ENCODE measurements at regions not wholly inside any gene's neighbourhood (a gene's known extent, or its start where the extent isn't known, plus 50 kb on each side); places are given as distances from the start of the nearest gene placed in this dataset.
A peak's percentile ranks its signal among the peaks of the same experiment; 100 is the strongest.

DNA sequence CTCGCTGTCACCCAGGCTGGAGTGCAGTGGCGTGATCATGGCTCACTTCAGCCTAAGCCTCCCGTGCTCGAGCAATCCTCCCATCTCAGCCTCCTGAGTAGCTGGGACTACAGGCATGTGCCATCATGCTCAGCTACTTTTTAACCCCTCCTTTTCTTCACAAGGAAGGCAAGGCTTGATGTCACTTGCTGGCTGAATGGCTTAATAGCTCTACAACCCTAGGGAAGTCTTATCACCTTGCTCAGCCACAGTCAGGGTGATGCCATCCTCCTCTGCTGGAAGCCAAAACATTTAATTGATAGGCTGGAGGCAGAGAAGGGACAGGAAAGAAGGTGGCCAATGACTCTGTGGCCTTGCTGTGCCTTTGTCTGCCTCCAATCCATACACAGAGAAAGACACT is 131.9 kb downstream of the MED15 start (continued):
- no peak for TF ChIP-seq PHF8 (IDR thresholded peaks at IDR 0.05; ENCODE audit: borderline replicate concordance, low read depth)
- no peak for TF ChIP-seq NPAS2 (CRISPR knock-in tag; IDR thresholded peaks at IDR 0.05; ENCODE audit: borderline replicate concordance)

DNA sequence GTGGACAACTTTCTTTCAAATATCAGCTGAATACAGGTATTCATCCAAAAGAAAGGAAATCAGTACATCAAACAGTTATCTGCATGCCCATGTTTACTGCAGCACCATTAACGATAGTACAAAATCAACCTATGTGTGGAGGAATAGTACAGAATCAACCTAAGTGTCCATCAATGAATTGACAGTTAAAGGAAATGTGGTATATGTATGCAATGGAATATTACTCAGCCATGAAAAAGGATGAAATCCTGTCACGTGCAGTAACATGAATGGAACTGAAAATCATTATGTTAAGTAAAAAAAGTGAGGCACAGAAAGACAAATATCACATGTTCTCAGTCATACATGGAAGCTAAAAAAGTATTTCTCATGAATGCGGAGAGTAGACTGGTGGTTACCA is 132.3 kb downstream of the MED15 start:
- ChIA-PET CTCF (no interaction called here), POLR2A (no interaction called here)
- H3K4me2 ChIP-seq, result no peak overlapping the region
- WGBS (ENCODE audit: missing lambda C conversion rate), result 49% methylated on average over 3 of the region's 3 CpGs
- no peaks in the 10 kb centered on the region for H3K9me3 ChIP-seq
- no peak for ATAC-seq
- no peak overlapping the region for H3K4me3 ChIP-seq
- no peaks in the 10 kb centered on the region for H3K4me1 ChIP-seq
- H3K27ac ChIP-seq, result no peak overlapping the region
- no peak for DNase-seq (ENCODE audit: low read depth in 1 of 2, low spot score in 1 of 2)
- FAIRE-seq, result no peak
- TF ChIP-seq EP300 (IDR thresholded peaks at IDR 0.05), result no peak
- TF ChIP-seq, protein P1, sequence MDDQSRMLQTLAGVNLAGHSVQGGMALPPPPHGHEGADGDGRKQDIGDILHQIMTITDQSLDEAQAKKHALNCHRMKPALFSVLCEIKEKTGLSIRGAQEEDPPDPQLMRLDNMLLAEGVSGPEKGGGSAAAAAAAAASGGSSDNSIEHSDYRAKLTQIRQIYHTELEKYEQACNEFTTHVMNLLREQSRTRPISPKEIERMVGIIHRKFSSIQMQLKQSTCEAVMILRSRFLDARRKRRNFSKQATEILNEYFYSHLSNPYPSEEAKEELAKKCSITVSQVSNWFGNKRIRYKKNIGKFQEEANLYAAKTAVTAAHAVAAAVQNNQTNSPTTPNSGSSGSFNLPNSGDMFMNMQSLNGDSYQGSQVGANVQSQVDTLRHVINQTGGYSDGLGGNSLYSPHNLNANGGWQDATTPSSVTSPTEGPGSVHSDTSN (IDR thresholded peaks at IDR 0.05), result no peak
- TF ChIP-seq, protein P2, sequence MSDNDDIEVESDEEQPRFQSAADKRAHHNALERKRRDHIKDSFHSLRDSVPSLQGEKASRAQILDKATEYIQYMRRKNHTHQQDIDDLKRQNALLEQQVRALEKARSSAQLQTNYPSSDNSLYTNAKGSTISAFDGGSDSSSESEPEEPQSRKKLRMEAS (IDR thresholded peaks at IDR 0.05), result no peak
- TF ChIP-seq HEYL (CRISPR knock-in tag; IDR thresholded peaks at IDR 0.05), result no peak
- TF ChIP-seq KDM1A (IDR thresholded peaks at IDR 0.05; ENCODE audit: low read depth), result 0 out of 2 replicates have a peak, but pooled peaks have one; percentile 25
- no peak for TF ChIP-seq ZC3H11A (IDR thresholded peaks at IDR 0.05)

DNA sequence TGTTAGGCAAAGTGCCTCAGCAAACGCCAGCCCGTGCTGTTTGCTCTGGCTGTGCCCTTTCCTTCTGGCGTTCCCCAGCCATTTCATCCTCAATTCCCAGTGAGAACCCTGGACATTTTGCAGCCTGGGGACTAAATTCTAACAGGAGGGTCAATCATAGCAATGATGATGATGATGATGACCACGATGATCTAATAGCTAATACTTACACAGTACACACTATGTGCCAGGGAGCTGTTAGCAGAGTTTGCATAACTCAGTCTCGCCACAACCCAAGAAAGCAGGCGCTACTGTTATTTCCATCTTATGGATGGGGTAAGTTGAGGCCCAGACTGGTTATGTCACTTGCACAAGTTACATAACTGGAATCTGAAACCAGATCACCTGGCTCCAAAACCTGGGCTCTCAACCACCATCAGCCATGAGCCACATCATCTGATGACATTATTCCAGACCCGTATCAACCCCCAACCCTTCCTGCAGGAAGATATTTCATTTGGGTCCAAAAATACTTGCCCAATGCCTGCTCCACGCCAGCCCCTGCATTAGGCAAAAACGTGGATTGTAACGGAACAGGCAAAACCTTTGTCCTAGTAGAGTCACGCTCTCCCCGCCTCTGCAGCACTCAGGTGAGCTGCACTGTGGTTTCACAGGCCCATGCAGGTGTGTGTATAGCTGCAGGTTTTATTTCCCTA is 132.6 kb upstream of the SERPIND1 start:
- Histone ChIP-seq H3K4me2 (no peak overlapping the region), H3K4me3 (no peak overlapping the region), H3K9me3 (no peaks in the 10 kb centered on the region), H3K4me1 (no peaks in the 10 kb centered on the region), H3K27ac (no peak overlapping the region)
- DNase-seq (ENCODE audit: low read depth in 1 of 2, low spot score in 1 of 2) (no peak), ATAC-seq (no peak), FAIRE-seq (no peak)
- no peak for TF ChIP-seq BHLHE40 (IDR thresholded peaks at IDR 0.05; ENCODE audit: low read depth, low read length)
- ChIA-PET CTCF (interaction anchor here (2.1 kb wide), 1 partner anchor 10 kb away, joined by 6 read pairs; no protein-coding TSS in a partner anchor), POLR2A (no interaction called here)
- WGBS (ENCODE audit: missing lambda C conversion rate), result 36% methylated on average over 10 of the region's 12 CpGs

DNA sequence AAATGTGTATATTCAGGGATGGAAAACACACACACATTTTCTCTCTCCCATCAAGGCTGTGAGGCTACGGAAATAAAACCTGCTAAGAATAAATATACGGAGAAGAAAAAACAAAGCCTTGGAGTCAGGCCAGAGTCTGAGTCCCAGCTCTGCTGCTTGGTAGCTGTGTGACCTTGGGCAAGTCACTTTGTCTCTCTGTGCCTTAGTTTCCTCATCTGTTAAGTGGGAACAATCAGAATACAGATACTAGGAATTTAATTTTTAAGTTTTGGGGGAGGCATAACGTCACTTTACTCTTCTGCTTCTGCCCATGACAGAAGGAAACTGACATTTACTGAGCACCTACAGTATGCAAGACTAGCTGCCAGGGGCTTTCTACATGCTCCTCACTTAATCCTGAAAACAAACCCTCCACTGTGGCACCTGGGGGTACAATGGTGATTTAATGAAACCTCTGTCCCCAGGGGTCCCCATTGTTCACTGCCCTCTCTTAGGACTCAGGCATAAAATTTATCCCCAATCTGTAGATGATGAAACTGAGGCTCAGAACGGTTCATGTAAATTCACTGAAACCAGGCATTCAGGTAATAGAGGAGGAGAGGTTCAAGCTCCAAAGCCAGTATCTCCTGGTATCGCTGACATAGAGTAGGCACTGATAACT is 131.9 kb upstream of the SERPIND1 start:
- WGBS (ENCODE audit: missing lambda C conversion rate), result 24% methylated on average over 5 of the region's 5 CpGs
- Histone ChIP-seq H3K4me2 (no peak overlapping the region), H3K27ac (no peak overlapping the region), H3K9me3 (no peaks in the 10 kb centered on the region), H3K4me1 (no peaks in the 10 kb centered on the region), H3K4me3 (no peak overlapping the region)
- no peak for FAIRE-seq
- TF ChIP-seq SREBF2 (IDR thresholded peaks at IDR 0.05) (no peak), NFE2L2 (conservative IDR thresholded peaks at IDR 0.05; ENCODE audit: low read length) (no peak), KDM1A (IDR thresholded peaks at IDR 0.05; ENCODE audit: low read depth) (0 out of 2 replicates have a peak, but pooled peaks have one; percentile 43)
- no peak for ATAC-seq
- POLR2A ChIA-PET, result no interaction called here
- no peak for DNase-seq (ENCODE audit: low read depth in 1 of 2, low spot score in 1 of 2)
- CTCF ChIA-PET, result interaction anchor here (2.1 kb wide), 1 partner anchor 10 kb away, joined by 6 read pairs; no protein-coding TSS in a partner anchor

DNA sequence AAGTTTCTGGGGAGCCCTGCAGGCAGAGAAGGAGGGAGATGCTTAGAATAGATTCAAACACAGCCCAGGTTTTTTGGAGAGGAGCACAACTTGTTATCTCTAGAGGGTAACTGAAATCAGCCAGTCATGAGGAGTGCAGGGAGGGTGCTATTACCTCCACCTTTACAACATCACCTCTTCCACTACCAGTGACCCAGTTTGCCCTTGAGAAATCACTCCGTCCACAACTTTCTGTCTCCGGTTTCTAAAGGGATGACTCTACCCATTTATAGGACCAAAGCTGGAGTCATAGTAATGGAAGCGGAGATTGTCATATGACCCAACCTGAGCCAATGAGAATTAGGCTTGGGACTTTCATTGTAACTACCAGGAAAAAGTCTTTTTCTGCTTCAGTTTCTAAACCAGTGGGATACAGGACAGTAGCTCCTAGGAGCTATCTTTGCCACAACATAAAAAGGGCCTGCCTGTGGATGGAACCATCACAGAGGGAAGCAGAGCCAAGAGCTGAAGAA is 131.2 kb upstream of the SERPIND1 start:
- TF ChIP-seq CHD4 (IDR thresholded peaks at IDR 0.05; ENCODE audit: borderline replicate concordance) (no peak), HOXB5 (CRISPR knock-in tag; IDR thresholded peaks at IDR 0.05) (no peak)
- Histone ChIP-seq H3K4me2 (no peak overlapping the region), H3K4me1 (no peaks in the 10 kb centered on the region), H3K27ac (no peak overlapping the region), H3K4me3 (no peak overlapping the region), H3K9me3 (no peaks in the 10 kb centered on the region)
- ATAC-seq, result peak in 1 of 2 experiments; percentile 33; a peak in 1 of 6 replicates
- no peak for DNase-seq (ENCODE audit: low read depth in 1 of 2, low spot score in 1 of 2)
- ChIA-PET POLR2A (no interaction called here), CTCF (interaction anchor here (2.1 kb wide), 1 partner anchor 11 kb away, joined by 6 read pairs; no protein-coding TSS in a partner anchor)
- 63% methylated on average over 3 of the region's 3 CpGs for WGBS (ENCODE audit: missing lambda C conversion rate)
- FAIRE-seq, result no peak

Measured in A549 (cell line).